ENCODE measurements at regions not wholly inside any gene's neighbourhood (a gene's known extent, or its start where the extent isn't known, plus 50 kb on each side); places are given as distances from the start of the nearest gene placed in this dataset.

GRCh38 chr5:101590384-101590783, 687.3 kb upstream of the ST8SIA4 start:
- H2AFZ ChIP-seq (ENCODE audit: low read depth, low read length): no peak overlapping the region
- no peaks in the 10 kb centered on the region for H3K9me2 ChIP-seq (ENCODE audit: insufficient read depth, low read length)
- no peaks in the 10 kb centered on the region for H3K9me3 ChIP-seq (ENCODE audit: low read length)
- H3F3A ChIP-seq (ENCODE audit: insufficient read depth, low read length, poor library complexity, severe bottlenecking): no peaks in the 10 kb centered on the region
- no peaks in the 10 kb centered on the region for H4K20me1 ChIP-seq (ENCODE audit: insufficient read depth)
- TF ChIP-seq TAF1 (IDR thresholded peaks at IDR 0.05; ENCODE audit: low read depth) (no peak), SMC3 (conservative IDR thresholded peaks at IDR 0.05; ENCODE audit: poor library complexity) (no peak), REST (IDR thresholded peaks at IDR 0.05; ENCODE audit: borderline replicate concordance) (no peak), POLR2AphosphoS5 (IDR thresholded peaks at IDR 0.05) (no peak), MXI1 (conservative IDR thresholded peaks at IDR 0.05; ENCODE audit: poor library complexity, severe bottlenecking) (no peak), CTCF (IDR thresholded peaks at IDR 0.05; ENCODE audit: poor library complexity, severe bottlenecking) (no peak), EZH2 (IDR thresholded peaks at IDR 0.05; ENCODE audit: borderline replicate concordance, insufficient read depth, low read length, poor library complexity, severe bottlenecking) (no peak), EP300 (conservative IDR thresholded peaks at IDR 0.05; ENCODE audit: poor library complexity, severe bottlenecking) (no peak), RAD21 (conservative IDR thresholded peaks at IDR 0.05) (no peak)
- H3K79me2 ChIP-seq (replicated peaks; ENCODE audit: insufficient read depth, low read length): no peaks in the 10 kb centered on the region
- no peaks in the 10 kb centered on the region for H3K27me3 ChIP-seq (ENCODE audit: insufficient read depth, low read depth, low read length)
- H3K4me2 ChIP-seq (ENCODE audit: low read length): no peak overlapping the region
- H3K36me3 ChIP-seq (ENCODE audit: insufficient read depth, low read length): no peaks in the 10 kb centered on the region
- no peak overlapping the region for H3K9ac ChIP-seq (ENCODE audit: low read length)
- H3K27ac ChIP-seq (ENCODE audit: low read length): no peak overlapping the region
- H3K4me3 ChIP-seq (ENCODE audit: low read length): no peak overlapping the region

- H3F3A ChIP-seq (ENCODE audit: insufficient read depth, low read length, poor library complexity, severe bottlenecking): no peaks in the 10 kb centered on the region
- no peak overlapping the region for H3K9ac ChIP-seq (ENCODE audit: low read length)
- H3K9me2 ChIP-seq (ENCODE audit: insufficient read depth, low read length): no peaks in the 10 kb centered on the region
- no peak overlapping the region for H3K27ac ChIP-seq (ENCODE audit: low read length)
- TF ChIP-seq EP300 (conservative IDR thresholded peaks at IDR 0.05; ENCODE audit: poor library complexity, severe bottlenecking) (no peak), TAF1 (IDR thresholded peaks at IDR 0.05; ENCODE audit: low read depth) (no peak), RAD21 (conservative IDR thresholded peaks at IDR 0.05) (no peak)
- H3K27me3 ChIP-seq (ENCODE audit: insufficient read depth, low read depth, low read length): no peaks in the 10 kb centered on the region
- H3K4me3 ChIP-seq (ENCODE audit: low read length): no peak overlapping the region
- H3K36me3 ChIP-seq (ENCODE audit: insufficient read depth, low read length): no peaks in the 10 kb centered on the region
- no peak overlapping the region for H2AFZ ChIP-seq (ENCODE audit: low read depth, low read length)
- no peak overlapping the region for H3K4me2 ChIP-seq (ENCODE audit: low read length)
- H3K79me2 ChIP-seq (replicated peaks; ENCODE audit: insufficient read depth, low read length): no peaks in the 10 kb centered on the region
- no peaks in the 10 kb centered on the region for H4K20me1 ChIP-seq (ENCODE audit: insufficient read depth)
- H3K9me3 ChIP-seq (ENCODE audit: low read length): no peaks in the 10 kb centered on the region
Measured at GRCh38 chr5:101585366-101585765, 682.3 kb upstream of the ST8SIA4 start.

GRCh38 chr5:101580591-101580990, 677.5 kb upstream of the ST8SIA4 start:
- no peaks in the 10 kb centered on the region for H3K79me2 ChIP-seq (replicated peaks; ENCODE audit: insufficient read depth, low read length)
- no peak overlapping the region for H3K4me2 ChIP-seq (ENCODE audit: low read length)
- H3F3A ChIP-seq (ENCODE audit: insufficient read depth, low read length, poor library complexity, severe bottlenecking): no peaks in the 10 kb centered on the region
- no peaks in the 10 kb centered on the region for H3K9me2 ChIP-seq (ENCODE audit: insufficient read depth, low read length)
- no peaks in the 10 kb centered on the region for H4K20me1 ChIP-seq (ENCODE audit: insufficient read depth)
- no peak for TF ChIP-seq TAF1 (IDR thresholded peaks at IDR 0.05; ENCODE audit: low read depth)
- TF ChIP-seq RAD21 (conservative IDR thresholded peaks at IDR 0.05): no peak
- TF ChIP-seq EZH2 (IDR thresholded peaks at IDR 0.05; ENCODE audit: borderline replicate concordance, insufficient read depth, low read length, poor library complexity, severe bottlenecking): no peak
- no peak for TF ChIP-seq POLR2AphosphoS5 (IDR thresholded peaks at IDR 0.05)
- no peak for TF ChIP-seq SMC3 (conservative IDR thresholded peaks at IDR 0.05; ENCODE audit: poor library complexity)
- no peak for TF ChIP-seq MXI1 (conservative IDR thresholded peaks at IDR 0.05; ENCODE audit: poor library complexity, severe bottlenecking)
- no peak for TF ChIP-seq EP300 (conservative IDR thresholded peaks at IDR 0.05; ENCODE audit: poor library complexity, severe bottlenecking)
- TF ChIP-seq REST (IDR thresholded peaks at IDR 0.05; ENCODE audit: borderline replicate concordance): no peak
- TF ChIP-seq CTCF (IDR thresholded peaks at IDR 0.05; ENCODE audit: poor library complexity, severe bottlenecking): no peak
- H2AFZ ChIP-seq (ENCODE audit: low read depth, low read length): no peak overlapping the region
- H3K27me3 ChIP-seq (ENCODE audit: insufficient read depth, low read depth, low read length): no peaks in the 10 kb centered on the region
- no peak overlapping the region for H3K9ac ChIP-seq (ENCODE audit: low read length)
- H3K4me3 ChIP-seq (ENCODE audit: low read length): no peak overlapping the region
- no peaks in the 10 kb centered on the region for H3K36me3 ChIP-seq (ENCODE audit: insufficient read depth, low read length)
- no peak overlapping the region for H3K27ac ChIP-seq (ENCODE audit: low read length)
- no peaks in the 10 kb centered on the region for H3K9me3 ChIP-seq (ENCODE audit: low read length)
